Kidney (tissue), 13 donors: ENCODE measurements at regions not wholly inside any gene's neighbourhood (a gene's known extent, or its start where the extent isn't known, plus 50 kb on each side); places are given as distances from the start of the nearest gene placed in this dataset.

ENCODE experiments used
- DNase-seq, 5 donors: peaks; one replicate each; pipeline ENCODE4 v3.0.0-alpha.2; 2013 to 2020
- FAIRE-seq: peaks from 2 replicates; lab custom pipeline; 2012; peaks lifted over from hg19 to GRCh38; lab: Jason Lieb, UNC
- H3K27ac ChIP-seq, 2 donors: one replicate each; pipeline ENCODE4 v1.7.0; 2013; ENCODE audit warnings: low read depth in 2 of 2, low read length in 2 of 2, inconsistent platforms in 1 of 2
- H3K27me3 ChIP-seq: one replicate; pipeline ENCODE4 v1.7.1; 2013; ENCODE audit warnings: low read length, inconsistent platforms; ENCODE audit not compliant: control insufficient read depth, insufficient read depth
- H3K36me3 ChIP-seq, 3 donors: one replicate each; pipeline versions ENCODE4 v1.7.0 to v1.7.1; 2013; ENCODE audit warnings: low read length in 3 of 3, control low read depth in 1 of 3, inconsistent platforms in 1 of 3; ENCODE audit not compliant: insufficient read depth in 3 of 3, control insufficient read depth in 2 of 3
- H3K4me1 ChIP-seq, 3 donors: one replicate each; pipeline versions ENCODE4 v1.7.0 to v1.7.1; 2013; ENCODE audit warnings: low read length in 3 of 3, inconsistent platforms in 1 of 3, low read depth in 1 of 3; ENCODE audit not compliant: control insufficient read depth in 2 of 3, insufficient read depth in 2 of 3
- H3K4me3 ChIP-seq, 3 donors: one replicate each; pipeline versions ENCODE4 v1.7.0 to v1.8.1; 2013; ENCODE audit warnings: low read length in 3 of 3, control low read depth in 1 of 3, inconsistent platforms in 1 of 3
- H3K9ac ChIP-seq, 3 donors: one replicate each; pipeline versions ENCODE4 v1.7.0 to v1.7.1; 2013; ENCODE audit warnings: low read length in 3 of 3, control low read depth in 1 of 3, inconsistent platforms in 1 of 3
- H3K9me3 ChIP-seq, 3 donors: one replicate each; pipeline versions ENCODE4 v1.7.0 to v1.7.1; 2013; ENCODE audit warnings: low read length in 3 of 3, control low read depth in 1 of 3, inconsistent platforms in 1 of 3; ENCODE audit not compliant: control insufficient read depth in 2 of 3, insufficient read depth in 1 of 3
- CTCF ChIP-seq: IDR thresholded peaks from 3 replicates; pipeline ENCODE4 v1.5.1; 2012; ENCODE audit warnings: mild to moderate bottlenecking, moderate library complexity, borderline replicate concordance; ENCODE audit not compliant: insufficient read depth; ENCODE audit errors: extremely low read depth
- intact Hi-C: fragments of 100-400 bp; cut with DNase I; formaldehyde crosslinking; loops from one replicate; pipeline ENCODE4 v1.11.1; 2022
- donor health status: control.
- donor health status: control.
- donor health status: control.
- donor health status: control.
- donor health status: control.
- donor health status: DM: yes; HTN: yes; CAD: no.
- donor health status: Normal renal cell carcinoma (clear cell type).

DNA sequence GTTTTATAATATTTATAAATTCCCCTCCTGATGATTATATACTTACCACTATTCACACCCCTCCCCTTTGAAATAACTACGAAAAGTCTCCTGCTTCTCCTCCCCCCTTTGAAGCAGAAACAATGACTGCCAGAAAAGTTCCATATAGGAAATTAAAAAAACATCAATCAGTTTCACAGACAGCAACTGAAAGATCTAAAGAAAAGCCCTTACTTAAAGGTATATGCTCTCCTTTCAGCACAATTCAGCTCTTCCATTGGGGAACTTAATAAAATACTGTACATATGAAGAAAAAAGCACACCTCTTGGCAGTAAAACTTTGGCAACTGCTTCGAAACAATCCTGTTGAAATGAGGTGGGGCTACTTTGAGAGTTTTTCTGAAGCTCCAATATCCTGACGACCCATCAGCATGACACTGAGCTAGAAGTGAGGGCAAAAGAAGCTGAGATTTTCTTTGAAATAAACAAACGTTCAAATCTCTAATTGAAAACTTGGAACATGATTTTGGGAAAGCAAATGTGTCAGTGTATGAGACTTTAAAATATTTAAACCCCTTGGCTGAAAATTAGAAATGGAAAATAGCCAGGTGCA lies 147.6 kb upstream of the RXFP2 start:
- no peaks in the 10 kb centered on the region for H3K27me3 ChIP-seq
- no peak overlapping the region for H3K4me3 ChIP-seq
- DNase-seq (peak in 1 of 5 donors; percentile 8), FAIRE-seq (no peak)
- no peaks in the 10 kb centered on the region for H3K36me3 ChIP-seq
- H3K9ac ChIP-seq = no peak overlapping the region
- no peak for TF ChIP-seq CTCF
- intact Hi-C loops = no loop called here
- no peak overlapping the region for H3K27ac ChIP-seq
- H3K4me1 ChIP-seq = peaks cover 0 to 2% (median 0%) of the 10 kb centered on the region in 3 donors
- no peaks in the 10 kb centered on the region for H3K9me3 ChIP-seq

- no peaks in the 10 kb centered on the region for H3K36me3 ChIP-seq
- H3K9me3 ChIP-seq = no peaks in the 10 kb centered on the region
- H3K27me3 ChIP-seq = no peaks in the 10 kb centered on the region
- H3K4me3 ChIP-seq = no peak overlapping the region
- H3K27ac ChIP-seq = no peak overlapping the region
- DNase-seq = no peak
- intact Hi-C loops = no loop called here
- no peak for TF ChIP-seq CTCF
- no peak for FAIRE-seq
- peaks cover 0 to 2% (median 0%) of the 10 kb centered on the region in 3 donors for H3K4me1 ChIP-seq
- H3K9ac ChIP-seq = no peak overlapping the region
Observed at GRCh38 chr13:31594056-31594455, 145.3 kb upstream of the RXFP2 start.

DNA sequence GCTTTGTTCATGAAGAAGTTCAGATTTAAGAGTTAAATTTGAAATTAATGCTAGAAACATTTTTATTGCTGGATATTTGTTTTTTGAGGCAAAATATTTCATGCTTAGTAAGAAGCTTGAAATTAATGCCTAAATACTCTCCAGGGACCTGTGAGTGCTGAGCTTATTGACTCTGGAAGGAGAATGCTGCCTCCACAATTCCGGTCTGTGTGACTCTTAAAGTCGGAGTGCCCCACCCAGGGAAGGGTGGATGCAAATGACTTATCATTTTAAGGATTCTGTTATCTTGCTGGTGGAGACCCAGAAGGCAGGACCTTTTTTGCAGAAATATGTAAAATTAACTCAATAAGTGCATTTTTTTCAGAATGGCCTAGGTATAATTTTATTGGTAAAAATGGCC lies 143.8 kb upstream of the RXFP2 start:
- no peaks in the 10 kb centered on the region for H3K9me3 ChIP-seq
- no peak overlapping the region for H3K4me3 ChIP-seq
- DNase-seq (peak in 1 of 5 donors; percentile 38), FAIRE-seq (no peak)
- no peak for TF ChIP-seq CTCF
- no peaks in the 10 kb centered on the region for H3K36me3 ChIP-seq
- intact Hi-C loops = no loop called here
- no peak overlapping the region for H3K9ac ChIP-seq
- H3K27ac ChIP-seq = no peak overlapping the region
- peaks cover 0 to 2% (median 0%) of the 10 kb centered on the region in 3 donors for H3K4me1 ChIP-seq
- no peaks in the 10 kb centered on the region for H3K27me3 ChIP-seq

DNA sequence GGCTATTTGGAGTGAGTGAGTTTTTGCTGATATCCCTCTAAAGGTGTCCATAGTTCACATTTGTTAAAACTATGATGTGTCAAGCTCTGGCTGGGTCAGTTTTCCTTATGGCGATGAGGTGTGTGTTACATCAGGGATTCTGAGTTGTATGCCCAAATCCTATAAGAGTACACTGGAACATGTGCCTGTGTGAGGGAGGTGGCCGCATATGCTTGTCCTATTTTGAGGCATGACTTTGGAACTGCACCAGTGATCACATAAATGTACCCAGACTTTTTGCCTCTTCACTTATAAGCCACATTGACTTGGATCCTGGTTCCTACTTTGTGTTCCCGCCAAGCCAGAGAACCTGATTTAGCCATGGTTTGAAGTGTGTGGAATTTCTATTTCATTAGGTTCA lies 140.3 kb upstream of the RXFP2 start:
- Histone ChIP-seq H3K27me3 (no peaks in the 10 kb centered on the region), H3K36me3 (no peaks in the 10 kb centered on the region), H3K4me1 (no peaks in the 10 kb centered on the region), H3K27ac (no peak overlapping the region), H3K9ac (no peak overlapping the region), H3K4me3 (no peak overlapping the region), H3K9me3 (no peaks in the 10 kb centered on the region)
- no peak for TF ChIP-seq CTCF
- DNase-seq (no peak), FAIRE-seq (no peak)
- intact Hi-C loops = no loop called here
